ENCODE measurements at regions not wholly inside any gene's neighbourhood (a gene's known extent, or its start where the extent isn't known, plus 50 kb on each side); places are given as distances from the start of the nearest gene placed in this dataset.

- TF ChIP-seq ZBTB43 (CRISPR knock-in tag; IDR thresholded peaks at IDR 0.05) (no peak), ZNF317 (CRISPR knock-in tag; IDR thresholded peaks at IDR 0.05; ENCODE audit: borderline replicate concordance, low read depth) (no peak), ETV6 (CRISPR knock-in tag; IDR thresholded peaks at IDR 0.05) (no peak), FOXP1 (CRISPR knock-in tag; IDR thresholded peaks at IDR 0.05; ENCODE audit: borderline replicate concordance) (no peak), JAZF1 (CRISPR knock-in tag; IDR thresholded peaks at IDR 0.05) (no peak)
- TF ChIP-seq, protein P1, sequence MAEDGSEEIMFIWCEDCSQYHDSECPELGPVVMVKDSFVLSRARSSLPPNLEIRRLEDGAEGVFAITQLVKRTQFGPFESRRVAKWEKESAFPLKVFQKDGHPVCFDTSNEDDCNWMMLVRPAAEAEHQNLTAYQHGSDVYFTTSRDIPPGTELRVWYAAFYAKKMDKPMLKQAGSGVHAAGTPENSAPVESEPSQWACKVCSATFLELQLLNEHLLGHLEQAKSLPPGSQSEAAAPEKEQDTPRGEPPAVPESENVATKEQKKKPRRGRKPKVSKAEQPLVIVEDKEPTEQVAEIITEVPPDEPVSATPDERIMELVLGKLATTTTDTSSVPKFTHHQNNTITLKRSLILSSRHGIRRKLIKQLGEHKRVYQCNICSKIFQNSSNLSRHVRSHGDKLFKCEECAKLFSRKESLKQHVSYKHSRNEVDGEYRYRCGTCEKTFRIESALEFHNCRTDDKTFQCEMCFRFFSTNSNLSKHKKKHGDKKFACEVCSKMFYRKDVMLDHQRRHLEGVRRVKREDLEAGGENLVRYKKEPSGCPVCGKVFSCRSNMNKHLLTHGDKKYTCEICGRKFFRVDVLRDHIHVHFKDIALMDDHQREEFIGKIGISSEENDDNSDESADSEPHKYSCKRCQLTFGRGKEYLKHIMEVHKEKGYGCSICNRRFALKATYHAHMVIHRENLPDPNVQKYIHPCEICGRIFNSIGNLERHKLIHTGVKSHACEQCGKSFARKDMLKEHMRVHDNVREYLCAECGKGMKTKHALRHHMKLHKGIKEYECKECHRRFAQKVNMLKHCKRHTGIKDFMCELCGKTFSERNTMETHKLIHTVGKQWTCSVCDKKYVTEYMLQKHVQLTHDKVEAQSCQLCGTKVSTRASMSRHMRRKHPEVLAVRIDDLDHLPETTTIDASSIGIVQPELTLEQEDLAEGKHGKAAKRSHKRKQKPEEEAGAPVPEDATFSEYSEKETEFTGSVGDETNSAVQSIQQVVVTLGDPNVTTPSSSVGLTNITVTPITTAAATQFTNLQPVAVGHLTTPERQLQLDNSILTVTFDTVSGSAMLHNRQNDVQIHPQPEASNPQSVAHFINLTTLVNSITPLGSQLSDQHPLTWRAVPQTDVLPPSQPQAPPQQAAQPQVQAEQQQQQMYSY (CRISPR knock-in tag; IDR thresholded peaks at IDR 0.05), result no peak
- TF ChIP-seq, protein P2, sequence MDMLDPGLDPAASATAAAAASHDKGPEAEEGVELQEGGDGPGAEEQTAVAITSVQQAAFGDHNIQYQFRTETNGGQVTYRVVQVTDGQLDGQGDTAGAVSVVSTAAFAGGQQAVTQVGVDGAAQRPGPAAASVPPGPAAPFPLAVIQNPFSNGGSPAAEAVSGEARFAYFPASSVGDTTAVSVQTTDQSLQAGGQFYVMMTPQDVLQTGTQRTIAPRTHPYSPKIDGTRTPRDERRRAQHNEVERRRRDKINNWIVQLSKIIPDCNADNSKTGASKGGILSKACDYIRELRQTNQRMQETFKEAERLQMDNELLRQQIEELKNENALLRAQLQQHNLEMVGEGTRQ (CRISPR knock-in tag; IDR thresholded peaks at IDR 0.05), result no peak
- no peak overlapping the region for H3K4me3 Mint-ChIP-seq
- POLR2A ChIA-PET, result no interaction called here
- peaks cover 15% of the 10 kb centered on the region for H3K9me3 Mint-ChIP-seq
- CTCF ChIA-PET, result no interaction called here
- no peaks in the 10 kb centered on the region for H3K36me3 Mint-ChIP-seq
- H3K27me3 Mint-ChIP-seq (ENCODE audit: low read depth), result no peaks in the 10 kb centered on the region
- peaks cover 23% of the 10 kb centered on the region for H3K4me1 Mint-ChIP-seq
- no peak overlapping the region for H3K27ac Mint-ChIP-seq
- ATAC-seq (no peak), DNase-seq (ENCODE audit: low spot score) (no peak)
Observed at GRCh38 chr12:118746176-118746575, 235.2 kb upstream of the SRRM4 start.

GRCh38 chr12:118746960-118747359 lies 234.4 kb upstream of the SRRM4 start:
- no peak overlapping the region for H3K4me3 Mint-ChIP-seq
- peaks cover 21% of the 10 kb centered on the region for H3K4me1 Mint-ChIP-seq
- CTCF ChIA-PET, result interaction anchor here (0.6 kb wide), 1 partner anchor 187 kb away, joined by 3 read pairs; no protein-coding TSS in a partner anchor
- DNase-seq (ENCODE audit: low spot score) (no peak), ATAC-seq (no peak)
- no peak overlapping the region for H3K27ac Mint-ChIP-seq
- no peak for TF ChIP-seq ZNF232 (CRISPR knock-in tag; IDR thresholded peaks at IDR 0.05)
- TF ChIP-seq NR2C2 (CRISPR knock-in tag; IDR thresholded peaks at IDR 0.05), result no peak
- no peak for TF ChIP-seq SMAD4 (CRISPR knock-in tag; IDR thresholded peaks at IDR 0.05)
- no peak for TF ChIP-seq MLX (CRISPR knock-in tag; IDR thresholded peaks at IDR 0.05)
- no peaks in the 10 kb centered on the region for H3K36me3 Mint-ChIP-seq
- peaks cover 22% of the 10 kb centered on the region for H3K9me3 Mint-ChIP-seq
- POLR2A ChIA-PET, result no interaction called here
- no peaks in the 10 kb centered on the region for H3K27me3 Mint-ChIP-seq (ENCODE audit: low read depth)

- TF ChIP-seq NR3C1 (CRISPR knock-in tag; conservative IDR thresholded peaks at IDR 0.05; ENCODE audit: low read depth) (no peak), FOXJ3 (CRISPR knock-in tag; IDR thresholded peaks at IDR 0.05; ENCODE audit: borderline replicate concordance) (no peak)
- TF ChIP-seq, protein P3, sequence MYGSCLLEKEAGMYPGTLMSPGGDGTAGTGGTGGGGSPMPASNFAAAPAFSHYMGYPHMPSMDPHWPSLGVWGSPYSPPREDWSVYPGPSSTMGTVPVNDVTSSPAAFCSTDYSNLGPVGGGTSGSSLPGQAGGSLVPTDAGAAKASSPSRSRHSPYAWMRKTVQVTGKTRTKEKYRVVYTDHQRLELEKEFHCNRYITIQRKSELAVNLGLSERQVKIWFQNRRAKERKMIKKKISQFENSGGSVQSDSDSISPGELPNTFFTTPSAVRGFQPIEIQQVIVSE (CRISPR knock-in tag; IDR thresholded peaks at IDR 0.05; ENCODE audit: borderline replicate concordance), result no peak
- peaks cover 21% of the 10 kb centered on the region for H3K4me1 Mint-ChIP-seq
- ChIA-PET CTCF (interaction anchor here (0.6 kb wide), 1 partner anchor 833 kb away, joined by 6 read pairs; no protein-coding TSS in a partner anchor), POLR2A (no interaction called here)
- no peak for ATAC-seq
- H3K9me3 Mint-ChIP-seq, result peaks cover 26% of the 10 kb centered on the region
- H3K27me3 Mint-ChIP-seq (ENCODE audit: low read depth), result no peaks in the 10 kb centered on the region
- no peak overlapping the region for H3K4me3 Mint-ChIP-seq
- no peak for DNase-seq (ENCODE audit: low spot score)
- no peaks in the 10 kb centered on the region for H3K36me3 Mint-ChIP-seq
- no peak overlapping the region for H3K27ac Mint-ChIP-seq
Observed at GRCh38 chr12:118747771-118748170, 233.6 kb upstream of the SRRM4 start.
